ENCODE measurements at regions not wholly inside any gene's neighbourhood (a gene's known extent, or its start where the extent isn't known, plus 50 kb on each side); places are given as distances from the start of the nearest gene placed in this dataset.

- Mint-ChIP-seq H3K27ac (no peak overlapping the region; a peak in 1 of 7 replicates), H3K27me3 (ENCODE audit: low read depth) (no peaks in the 10 kb centered on the region), H3K4me3 (no peak overlapping the region), H3K36me3 (ENCODE audit: insufficient read depth in 1 of 3, low read depth in 3 of 3) (no peaks in the 10 kb centered on the region), H3K9me3 (peaks cover 2 to 4% of the 10 kb centered on the region in 2 experiments; a peak in 3 of 5 replicates), H3K4me1 (peaks cover 8 to 9% of the 10 kb centered on the region in 2 experiments; a peak in 3 of 4 replicates)
- Histone ChIP-seq H3K23ac (ENCODE audit: insufficient read length, low read depth, low read length) (no peak overlapping the region), H3T11ph (ENCODE audit: low read length) (no peak overlapping the region), H3K4ac (ENCODE audit: low read depth, low read length) (no peak overlapping the region), H3K79me2 (ENCODE audit: insufficient read depth, low read length) (no peaks in the 10 kb centered on the region), H3K79me1 (ENCODE audit: insufficient read depth, low read depth, low read length, poor library complexity, severe bottlenecking) (no peaks in the 10 kb centered on the region), H3K18ac (ENCODE audit: insufficient read length, low read depth, low read length) (no peak overlapping the region), H4K8ac (replicated peaks; ENCODE audit: insufficient read length, low read depth, low read length) (no peak overlapping the region), H3K14ac (ENCODE audit: insufficient read depth, low read length) (no peak overlapping the region), H2AK5ac (ENCODE audit: insufficient read length, low read length) (no peak overlapping the region), H3K56ac (ENCODE audit: insufficient read length, low read depth, low read length) (no peak overlapping the region), H3K9ac (ENCODE audit: extremely low read depth, insufficient read length, low read length) (no peak overlapping the region), H3K4me2 (ENCODE audit: insufficient read depth, insufficient read length, low read length) (no peak overlapping the region), H4K5ac (ENCODE audit: insufficient read length, low read depth, low read length) (no peak overlapping the region), H3K9me3 (ENCODE audit: control insufficient read depth, low read depth, low read length) (no peaks in the 10 kb centered on the region), H2BK15ac (ENCODE audit: low read depth, low read length) (no peak overlapping the region), H2BK5ac (ENCODE audit: insufficient read length, low read length) (no peak overlapping the region), H2BK20ac (ENCODE audit: low read depth, low read length, poor library complexity, severe bottlenecking) (no peak overlapping the region), H3K27me3 (ENCODE audit: insufficient read depth, low read length) (no peaks in the 10 kb centered on the region), H3K27ac (ENCODE audit: insufficient read length, low read depth, low read length) (no peak overlapping the region), H2BK120ac (ENCODE audit: low read depth, low read length, poor library complexity, severe bottlenecking) (no peak overlapping the region), H2AFZ (ENCODE audit: low read length) (no peak overlapping the region), H3K23me2 (ENCODE audit: insufficient read length, low read depth, low read length, poor library complexity, severe bottlenecking) (no peaks in the 10 kb centered on the region), H4K91ac (ENCODE audit: insufficient read length, low read depth, low read length) (no peak overlapping the region), H3K4me1 (ENCODE audit: insufficient read depth, low read length) (0 out of 2 replicates have a peak, but pooled peaks cover 2% of the 10 kb centered on the region), H4K20me1 (ENCODE audit: control insufficient read depth, insufficient read depth, insufficient read length) (no peaks in the 10 kb centered on the region), H2BK12ac (ENCODE audit: insufficient read length, low read depth, low read length) (no peak overlapping the region)
- DNase-seq: no peak
- WGBS (ENCODE audit: extremely low coverage, insufficient read length, low lambda C conversion rate): no CpG with 5 or more reads among the region's 3 CpGs
- TF ChIP-seq CTCF (conservative IDR thresholded peaks at IDR 0.05): no peak
These were observed 79.9 kb upstream of the ABCB5 start for GRCh38 chr7:20535541-20535940.
